SK-N-SH treated with all-trans-retinoic acid at 6 μM for 48 hours (cell line): ENCODE measurements at regions not wholly inside any gene's neighbourhood (a gene's known extent, or its start where the extent isn't known, plus 50 kb on each side); places are given as distances from the start of the nearest gene placed in this dataset.

Source experiments
- ATAC-seq: fragments of 200-7000 bp; cut with Tn5 transposase; 3 replicates; pipeline ENCODE4 v1.9.1; 2020; ENCODE audit warnings: mild to moderate bottlenecking, moderate library complexity
- ARNTL ChIP-seq: fragments of 450-650 bp; formaldehyde crosslinking; IDR thresholded peaks from 2 replicates; pipeline ENCODE4 v1.5.0; 2020; ENCODE audit warnings: low read depth, mild to moderate bottlenecking, moderate library complexity, borderline replicate concordance
- CREB5 ChIP-seq: fragments of 250-450 bp; sonication (Bioruptor Pico); IDR thresholded peaks from 2 replicates; pipeline ENCODE4 v1.5.1; 2020; ENCODE audit warnings: low read depth, mild to moderate bottlenecking, moderate library complexity
- CSDC2 ChIP-seq: fragments of 250-450 bp; sonication (Bioruptor Pico); IDR thresholded peaks from 2 replicates; pipeline ENCODE4 v1.5.0; 2020; ENCODE audit warnings: mild to moderate bottlenecking, moderate library complexity
- ESRRG ChIP-seq: fragments of 250-450 bp; sonication (Bioruptor Pico); IDR thresholded peaks from 2 replicates; pipeline ENCODE4 v1.6.1; 2021; ENCODE audit warnings: mild to moderate bottlenecking
- GLIS3 ChIP-seq: fragments of 250-450 bp; sonication (Bioruptor Pico); IDR thresholded peaks from 2 replicates; pipeline ENCODE4 v1.5.0; 2020; ENCODE audit warnings: mild to moderate bottlenecking, moderate library complexity
- ISL1 ChIP-seq: fragments of 250-450 bp; sonication (Bioruptor Pico); IDR thresholded peaks from 2 replicates; pipeline ENCODE4 v2.1.2; 2022; ENCODE audit warnings: mild to moderate bottlenecking, moderate library complexity
- PATZ1 ChIP-seq: fragments of 250-450 bp; sonication (Bioruptor Pico); IDR thresholded peaks from 2 replicates; pipeline ENCODE4 v1.8.0; 2020; ENCODE audit warnings: mild to moderate bottlenecking, moderate library complexity, borderline replicate concordance
- POU6F1 ChIP-seq: fragments of 250-450 bp; sonication (Bioruptor Pico); IDR thresholded peaks from 2 replicates; pipeline ENCODE4 v1.8.0; 2021; ENCODE audit warnings: low read depth, mild to moderate bottlenecking, moderate library complexity, borderline replicate concordance
- PPARA ChIP-seq: fragments of 250-450 bp; sonication (Bioruptor Pico); IDR thresholded peaks from 2 replicates; pipeline ENCODE4 v1.5.0; 2020; ENCODE audit warnings: mild to moderate bottlenecking, borderline replicate concordance
- RARB ChIP-seq: fragments of 250-450 bp; sonication (Bioruptor Pico); IDR thresholded peaks from 2 replicates; pipeline ENCODE4 v1.8.0; 2021; ENCODE audit warnings: mild to moderate bottlenecking, moderate library complexity
- SNAI2 ChIP-seq: fragments of 250-450 bp; sonication (Bioruptor Pico); IDR thresholded peaks from 2 replicates; pipeline ENCODE4 v1.5.0; 2020; ENCODE audit warnings: mild to moderate bottlenecking, moderate library complexity
- TCF4 ChIP-seq: fragments of 250-450 bp; sonication (Bioruptor Pico); IDR thresholded peaks from 2 replicates; pipeline ENCODE4 v1.8.0; 2021; ENCODE audit warnings: mild to moderate bottlenecking, moderate library complexity, borderline replicate concordance
- TSHZ2 ChIP-seq: fragments of 250-450 bp; sonication (Bioruptor Pico); IDR thresholded peaks from 2 replicates; pipeline ENCODE4 v1.5.0; 2020; ENCODE audit warnings: mild to moderate bottlenecking, moderate library complexity
- ZC3H10 ChIP-seq: fragments of 250-450 bp; sonication (Bioruptor Pico); IDR thresholded peaks from 2 replicates; pipeline ENCODE4 v1.5.1; 2021; ENCODE audit warnings: mild to moderate bottlenecking, moderate library complexity
- ZFP3 ChIP-seq: fragments of 250-450 bp; sonication (Bioruptor Pico); IDR thresholded peaks from 2 replicates; pipeline ENCODE4 v1.5.0; 2020; ENCODE audit warnings: mild to moderate bottlenecking, moderate library complexity
- ZNF8 ChIP-seq: fragments of 450-650 bp; formaldehyde crosslinking; IDR thresholded peaks from 2 replicates; pipeline ENCODE4 v1.5.0; 2020; ENCODE audit warnings: mild to moderate bottlenecking, moderate library complexity

- no peak for TF ChIP-seq POU6F1 (CRISPR knock-in tag)
- TF ChIP-seq, all 23 proteins: peak for 0
Observed at GRCh38 chr15:70293138-70293537, 195.4 kb upstream of the TLE3 start (continued).

GRCh38 chr15:70292076-70292760 is 194.5 kb upstream of the TLE3 start:
- ATAC-seq = no peak
- no peak for TF ChIP-seq ARNTL (CRISPR knock-in tag)
- TF ChIP-seq RARB = no peak
- 0 out of 2 replicates have a peak, but pooled peaks have one; percentile 45 for TF ChIP-seq ZFP3 (CRISPR knock-in tag)
- no peak for TF ChIP-seq ZC3H10 (CRISPR knock-in tag)
- no peak; the same call in 1 of the 2 replicates for TF ChIP-seq TCF4 (CRISPR knock-in tag)
- TF ChIP-seq CREB5 = no peak
- no peak for TF ChIP-seq ESRRG
- TF ChIP-seq, all 23 proteins: peak for 1

GRCh38 chr15:70291305-70292075 is 193.8 kb upstream of the TLE3 start:
- ATAC-seq = peak; percentile 26; the same call in 1 of the 3 replicates
- peak; percentile 47; the same call in 1 of the 2 replicates for TF ChIP-seq TCF4 (CRISPR knock-in tag)
- peak; percentile 70; the same call in 1 of the 2 replicates for TF ChIP-seq ZFP3 (CRISPR knock-in tag)
- no peak for TF ChIP-seq ZNF8 (CRISPR knock-in tag)
- TF ChIP-seq TSHZ2 (CRISPR knock-in tag) = peak; percentile 17; the same call in 1 of the 2 replicates
- TF ChIP-seq ISL1 = peak; percentile 68
- TF ChIP-seq SNAI2 = 0 out of 2 replicates have a peak, but pooled peaks have one; percentile 29
- TF ChIP-seq GLIS3 (CRISPR knock-in tag) = no peak
- peak; percentile 64; the same call in 1 of the 2 replicates for TF ChIP-seq CSDC2 (CRISPR knock-in tag)
- no peak for TF ChIP-seq PATZ1
- TF ChIP-seq CREB5 = peak; percentile 11; the same call in 1 of the 2 replicates

GRCh38 chr15:70290708-70291107 is 193.0 kb upstream of the TLE3 start:
- ATAC-seq = no peak

More at GRCh38 chr15:70290708-70291107, 193.0 kb upstream of the TLE3 start:
- TF ChIP-seq CSDC2 (CRISPR knock-in tag) (no peak), PPARA (CRISPR knock-in tag) (no peak), ZFP3 (CRISPR knock-in tag) (no peak), ZNF8 (CRISPR knock-in tag) (no peak)
